Sigmoid colon (tissue), 4 donors: ENCODE measurements at regions not wholly inside any gene's neighbourhood (a gene's known extent, or its start where the extent isn't known, plus 50 kb on each side); places are given as distances from the start of the nearest gene placed in this dataset.

Experiments used
- EP300 ChIP-seq, 4 donors: sonication (generic); formaldehyde crosslinking; IDR thresholded peaks; one replicate each; pipeline ENCODE4 v1.6.1; 2017; ENCODE audit warnings: antibody characterized with exemption in 4 of 4
- POLR2A ChIP-seq, 2 donors: fragments of 450-650 bp; IDR thresholded peaks; one replicate each; pipeline ENCODE4 v1.6.1; 2016; ENCODE audit warnings: antibody characterized with exemption in 2 of 2, mild to moderate bottlenecking in 2 of 2, moderate library complexity in 2 of 2
- POLR2AphosphoS5 ChIP-seq, 4 donors: sonication (generic); formaldehyde crosslinking; IDR thresholded peaks; one replicate each; pipeline ENCODE4 v1.6.1; 2017; ENCODE audit warnings: antibody characterized with exemption in 4 of 4
- TF ChIP-seq, protein P1 (sequence below), 4 experiments: fragments of 450-650 bp in 3 of 4; fragments of 200-600 bp in 1 of 4; IDR thresholded peaks; one replicate each; pipeline ENCODE4 v1.5.1; 2016 to 2019; ENCODE audit warnings: antibody characterized with exemption in 4 of 4, mild to moderate bottlenecking in 3 of 4, moderate library complexity in 2 of 4

DNA sequence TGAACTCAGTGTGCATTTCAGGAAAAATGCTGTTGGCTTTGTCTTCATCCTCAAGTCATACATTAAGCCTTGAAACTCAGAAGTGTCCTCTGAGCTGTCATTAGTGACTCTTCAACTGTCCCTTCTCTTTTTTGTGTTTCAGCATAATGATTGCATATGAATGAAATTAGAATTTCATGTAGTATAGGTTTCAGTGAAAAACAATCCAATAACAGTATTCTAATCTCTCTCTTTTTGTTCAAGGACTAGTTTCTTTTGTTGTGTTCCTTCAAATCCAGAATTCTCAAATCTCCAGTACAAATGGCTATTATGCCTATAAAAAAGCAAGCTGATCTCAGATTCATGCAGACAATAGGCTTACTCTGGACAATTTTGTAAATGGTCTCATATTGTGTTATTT, 133.5 kb downstream of the QPCT start:
- TF ChIP-seq, protein P1, sequence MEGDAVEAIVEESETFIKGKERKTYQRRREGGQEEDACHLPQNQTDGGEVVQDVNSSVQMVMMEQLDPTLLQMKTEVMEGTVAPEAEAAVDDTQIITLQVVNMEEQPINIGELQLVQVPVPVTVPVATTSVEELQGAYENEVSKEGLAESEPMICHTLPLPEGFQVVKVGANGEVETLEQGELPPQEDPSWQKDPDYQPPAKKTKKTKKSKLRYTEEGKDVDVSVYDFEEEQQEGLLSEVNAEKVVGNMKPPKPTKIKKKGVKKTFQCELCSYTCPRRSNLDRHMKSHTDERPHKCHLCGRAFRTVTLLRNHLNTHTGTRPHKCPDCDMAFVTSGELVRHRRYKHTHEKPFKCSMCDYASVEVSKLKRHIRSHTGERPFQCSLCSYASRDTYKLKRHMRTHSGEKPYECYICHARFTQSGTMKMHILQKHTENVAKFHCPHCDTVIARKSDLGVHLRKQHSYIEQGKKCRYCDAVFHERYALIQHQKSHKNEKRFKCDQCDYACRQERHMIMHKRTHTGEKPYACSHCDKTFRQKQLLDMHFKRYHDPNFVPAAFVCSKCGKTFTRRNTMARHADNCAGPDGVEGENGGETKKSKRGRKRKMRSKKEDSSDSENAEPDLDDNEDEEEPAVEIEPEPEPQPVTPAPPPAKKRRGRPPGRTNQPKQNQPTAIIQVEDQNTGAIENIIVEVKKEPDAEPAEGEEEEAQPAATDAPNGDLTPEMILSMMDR (IDR thresholded peaks at IDR 0.05) = no peak
- TF ChIP-seq POLR2AphosphoS5 (IDR thresholded peaks at IDR 0.05) = no peak
- no peak for TF ChIP-seq POLR2A (IDR thresholded peaks at IDR 0.05)
- TF ChIP-seq EP300 (IDR thresholded peaks at IDR 0.05) = no peak
